MCF 10A (cell line): ENCODE measurements at regions not wholly inside any gene's neighbourhood (a gene's known extent, or its start where the extent isn't known, plus 50 kb on each side); places are given as distances from the start of the nearest gene placed in this dataset.

ENCODE experiments used
- BruUV-seq: library from RNA; stranded (reverse); fragments of 400-500 nt; replicated peaks from 2 replicates; lab custom pipeline; 2021; lab: Mats Ljungman, UMichigan
- CTCF ChIA-PET: fragments of 300-600 bp; sonication (Branson Sonifier 250); formaldehyde crosslinking; extraction: SDS; loops from one replicate; lab custom pipeline; 2021; ENCODE audit warnings: antibody characterized with exemption, inconsistent platforms; lab: Yijun Ruan, JAX
- POLR2A ChIA-PET: fragments of 300-600, 350-650 bp; sonication (Branson Sonifier 250); formaldehyde crosslinking; extraction: SDS; loops from one replicate; lab custom pipeline; 2020; ENCODE audit warnings: antibody characterized with exemption, inconsistent platforms; lab: Yijun Ruan, JAX
- DNase-seq: peaks from one replicate; pipeline ENCODE4 v3.0.0-alpha.2; 2018; ENCODE audit not compliant: unreplicated experiment
- H3K27ac Mint-ChIP-seq: one replicate; pipeline ENCODE4 v1.8.0; 2022; ENCODE audit warnings: mild to moderate bottlenecking, low read depth, mixed read lengths; ENCODE audit not compliant: unreplicated experiment
- H3K27me3 Mint-ChIP-seq: one replicate; pipeline ENCODE4 v1.8.0; 2022; ENCODE audit warnings: mixed read lengths; ENCODE audit not compliant: insufficient read depth, unreplicated experiment
- H3K36me3 Mint-ChIP-seq: one replicate; pipeline ENCODE4 v1.8.0; 2022; ENCODE audit warnings: mild to moderate bottlenecking, moderate library complexity, mixed read lengths; ENCODE audit not compliant: insufficient read depth, unreplicated experiment
- H3K4me1 Mint-ChIP-seq: one replicate; pipeline ENCODE4 v1.8.0; 2022; ENCODE audit warnings: mixed read lengths; ENCODE audit not compliant: insufficient read depth, unreplicated experiment
- H3K4me3 Mint-ChIP-seq: one replicate; pipeline ENCODE4 v1.8.0; 2022; ENCODE audit warnings: mild to moderate bottlenecking, moderate library complexity, mixed read lengths; ENCODE audit not compliant: unreplicated experiment
- H3K9me3 Mint-ChIP-seq: one replicate; pipeline ENCODE4 v1.8.0; 2022; ENCODE audit warnings: mixed read lengths; ENCODE audit not compliant: unreplicated experiment
- intact Hi-C: fragments of 100-400 bp; cut with micrococcal nuclease; formaldehyde crosslinking; loops from 2 replicates; pipeline ENCODE4 v1.14.1; 2022
- TF ChIP-seq, protein P1 (sequence below): fragments of 200-600 bp; IDR thresholded peaks from one replicate; pipeline ENCODE4 v1.8.0; 2022; ENCODE audit warnings: antibody characterized with exemption, mild to moderate bottlenecking; ENCODE audit not compliant: unreplicated experiment

DNA sequence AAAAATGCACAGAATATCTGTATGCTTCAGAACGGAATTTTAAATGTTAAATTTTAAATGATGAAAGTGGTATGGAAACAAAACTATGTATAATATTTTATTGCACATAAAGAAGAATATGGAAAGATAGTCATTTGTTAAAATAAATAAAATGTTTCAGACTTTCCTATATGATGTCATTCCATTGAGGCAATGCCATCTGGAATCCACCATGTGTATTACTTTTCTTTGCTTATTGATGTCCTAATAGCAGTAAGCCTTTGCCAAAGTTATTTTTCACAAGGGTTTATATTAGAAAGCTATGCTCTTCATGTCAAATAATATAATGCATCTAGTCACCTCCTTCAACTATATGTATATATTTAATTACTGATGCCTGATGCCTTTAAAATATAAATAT lies 601.6 kb upstream of the PKDCC start:
- H3K4me1 Mint-ChIP-seq = no peaks in the 10 kb centered on the region
- TF ChIP-seq, protein P1, sequence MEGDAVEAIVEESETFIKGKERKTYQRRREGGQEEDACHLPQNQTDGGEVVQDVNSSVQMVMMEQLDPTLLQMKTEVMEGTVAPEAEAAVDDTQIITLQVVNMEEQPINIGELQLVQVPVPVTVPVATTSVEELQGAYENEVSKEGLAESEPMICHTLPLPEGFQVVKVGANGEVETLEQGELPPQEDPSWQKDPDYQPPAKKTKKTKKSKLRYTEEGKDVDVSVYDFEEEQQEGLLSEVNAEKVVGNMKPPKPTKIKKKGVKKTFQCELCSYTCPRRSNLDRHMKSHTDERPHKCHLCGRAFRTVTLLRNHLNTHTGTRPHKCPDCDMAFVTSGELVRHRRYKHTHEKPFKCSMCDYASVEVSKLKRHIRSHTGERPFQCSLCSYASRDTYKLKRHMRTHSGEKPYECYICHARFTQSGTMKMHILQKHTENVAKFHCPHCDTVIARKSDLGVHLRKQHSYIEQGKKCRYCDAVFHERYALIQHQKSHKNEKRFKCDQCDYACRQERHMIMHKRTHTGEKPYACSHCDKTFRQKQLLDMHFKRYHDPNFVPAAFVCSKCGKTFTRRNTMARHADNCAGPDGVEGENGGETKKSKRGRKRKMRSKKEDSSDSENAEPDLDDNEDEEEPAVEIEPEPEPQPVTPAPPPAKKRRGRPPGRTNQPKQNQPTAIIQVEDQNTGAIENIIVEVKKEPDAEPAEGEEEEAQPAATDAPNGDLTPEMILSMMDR = no peak
- DNase-seq = no peak
- ChIA-PET CTCF (no interaction called here), POLR2A (no interaction called here)
- H3K4me3 Mint-ChIP-seq = no peak overlapping the region
- no peak overlapping the region for H3K27ac Mint-ChIP-seq
- intact Hi-C loops = no loop called here
- no peaks in the 10 kb centered on the region for H3K36me3 Mint-ChIP-seq
- H3K9me3 Mint-ChIP-seq = no peaks in the 10 kb centered on the region
- BruUV-seq = no TSS peak
- no peaks in the 10 kb centered on the region for H3K27me3 Mint-ChIP-seq

DNA sequence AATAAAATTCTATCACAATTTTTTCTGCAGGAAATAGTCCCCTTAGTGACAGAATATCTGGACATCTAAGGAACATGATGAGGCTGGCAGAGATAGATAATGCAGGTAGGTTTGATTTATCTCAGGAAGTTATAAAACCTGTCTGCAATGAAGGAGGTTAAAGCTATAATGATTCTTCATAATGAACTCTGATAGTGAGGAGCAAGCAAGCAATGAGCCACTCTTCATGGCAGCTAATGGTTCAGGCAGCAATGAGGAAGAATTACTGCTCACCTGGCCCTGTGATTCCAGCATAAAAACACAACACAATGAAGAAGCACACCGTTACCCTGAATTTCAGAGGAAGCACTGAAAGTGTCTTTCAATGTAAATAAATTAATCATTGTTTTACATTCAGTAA lies 599.6 kb upstream of the PKDCC start:
- H3K36me3 Mint-ChIP-seq = no peaks in the 10 kb centered on the region
- POLR2A ChIA-PET = no interaction called here
- H3K9me3 Mint-ChIP-seq = no peaks in the 10 kb centered on the region
- H3K4me3 Mint-ChIP-seq = no peak overlapping the region
- TF ChIP-seq, protein P1 = no peak
- no TSS peak for BruUV-seq
- no peaks in the 10 kb centered on the region for H3K27me3 Mint-ChIP-seq
- no peak overlapping the region for H3K27ac Mint-ChIP-seq
- intact Hi-C loops = no loop called here
- CTCF ChIA-PET = no interaction called here
- no peak for DNase-seq
- no peaks in the 10 kb centered on the region for H3K4me1 Mint-ChIP-seq

DNA sequence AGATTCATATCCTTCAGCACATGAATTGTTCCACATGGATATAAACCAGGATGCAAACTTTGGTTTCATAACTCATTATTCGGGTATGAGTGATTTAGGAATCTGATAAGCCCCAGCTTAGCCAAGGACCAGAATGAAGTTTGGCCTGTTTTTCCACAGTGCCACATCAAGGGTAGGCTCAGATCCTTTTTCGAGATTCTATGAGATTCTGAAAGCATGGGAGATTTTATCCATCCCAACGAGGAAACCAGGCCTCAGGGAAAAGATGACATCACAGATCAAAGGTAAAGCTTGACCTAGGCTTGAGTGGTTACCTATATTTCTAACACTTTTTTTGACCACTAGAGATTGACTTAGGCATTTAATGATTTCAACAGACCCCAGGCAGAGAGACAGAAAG lies 590.8 kb upstream of the PKDCC start:
- no TSS peak for BruUV-seq
- H3K36me3 Mint-ChIP-seq = no peaks in the 10 kb centered on the region
- H3K4me3 Mint-ChIP-seq = no peak overlapping the region
- H3K9me3 Mint-ChIP-seq = no peaks in the 10 kb centered on the region
- no peak for DNase-seq
- ChIA-PET POLR2A (no interaction called here), CTCF (no interaction called here)
- intact Hi-C loops = no loop called here
- no peaks in the 10 kb centered on the region for H3K27me3 Mint-ChIP-seq
- TF ChIP-seq, protein P1 = no peak
- no peaks in the 10 kb centered on the region for H3K4me1 Mint-ChIP-seq
- no peak overlapping the region for H3K27ac Mint-ChIP-seq

DNA sequence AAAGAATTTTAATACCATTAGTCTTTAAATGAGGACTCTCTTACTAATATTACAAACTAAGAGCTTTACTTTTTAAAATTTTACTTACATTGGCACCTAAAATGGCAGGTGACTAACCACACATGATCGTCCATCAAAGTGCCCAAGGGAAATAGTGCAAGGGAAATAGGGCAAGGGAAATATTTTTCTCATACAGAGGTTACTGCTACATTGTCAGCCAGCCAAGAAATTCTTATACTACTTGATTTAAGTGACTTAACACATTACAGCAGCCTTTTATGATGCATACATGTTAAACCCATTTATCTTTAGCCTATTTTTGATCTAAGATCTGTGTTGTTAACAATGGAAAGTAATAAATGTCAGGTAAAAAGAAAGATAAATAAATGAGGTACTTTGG lies 587.2 kb upstream of the PKDCC start:
- BruUV-seq = no TSS peak
- ChIA-PET CTCF (interaction anchor here (1.2 kb wide), 1 partner anchor 10 kb away, joined by 4 read pairs; no protein-coding TSS in a partner anchor), POLR2A (no interaction called here)
- H3K27ac Mint-ChIP-seq = no peak overlapping the region
- no peaks in the 10 kb centered on the region for H3K27me3 Mint-ChIP-seq
- no peaks in the 10 kb centered on the region for H3K36me3 Mint-ChIP-seq
- no peaks in the 10 kb centered on the region for H3K4me1 Mint-ChIP-seq
- H3K9me3 Mint-ChIP-seq = no peaks in the 10 kb centered on the region
- TF ChIP-seq, protein P1 = no peak
- no peak for DNase-seq
- intact Hi-C loops = no loop called here
- H3K4me3 Mint-ChIP-seq = no peak overlapping the region
